ENCODE measurements at regions not wholly inside any gene's neighbourhood (a gene's known extent, or its start where the extent isn't known, plus 50 kb on each side); places are given as distances from the start of the nearest gene placed in this dataset.
A peak's percentile ranks its signal among the peaks of the same experiment; 100 is the strongest.

- no peak for DNase-seq
These were observed 303.6 kb upstream of the AKR1E2 start for GRCh38 chr10:4522296-4523000.

- no peak for DNase-seq
These were observed 306.2 kb upstream of the AKR1E2 start for GRCh38 chr10:4519658-4520402.

- DNase-seq = no peak
These were observed 308.3 kb upstream of the AKR1E2 start for GRCh38 chr10:4517746-4518145.

GRCh38 chr10:4515721-4516120, 310.3 kb upstream of the AKR1E2 start:
- no peak for DNase-seq

- DNase-seq = no peak
These were observed 311.4 kb upstream of the AKR1E2 start for GRCh38 chr10:4514445-4515108.

- DNase-seq = peak; percentile 6
These were observed 313.3 kb upstream of the AKR1E2 start for GRCh38 chr10:4512671-4513240.

- no peak for DNase-seq
These were observed 313.8 kb upstream of the AKR1E2 start for GRCh38 chr10:4512196-4512595.

GRCh38 chr10:4511509-4511908, 314.5 kb upstream of the AKR1E2 start:
- no peak for DNase-seq

GRCh38 chr10:4509405-4509804, 316.6 kb upstream of the AKR1E2 start:
- no peak for DNase-seq

- no peak for DNase-seq
These were observed 319.9 kb upstream of the AKR1E2 start for GRCh38 chr10:4506095-4506494.

- no peak for DNase-seq
These were observed 321.5 kb upstream of the AKR1E2 start for GRCh38 chr10:4504550-4504949.

- no peak for DNase-seq
These were observed 322.9 kb upstream of the AKR1E2 start for GRCh38 chr10:4503076-4503475.

- no peak for DNase-seq
These were observed 324.7 kb upstream of the AKR1E2 start for GRCh38 chr10:4501306-4501705.

GRCh38 chr10:4498711-4499251, 327.2 kb upstream of the AKR1E2 start:
- no peak for DNase-seq

GRCh38 chr10:4494551-4494950, 331.5 kb upstream of the AKR1E2 start:
- DNase-seq = no peak

- DNase-seq = no peak
These were observed 333.8 kb upstream of the AKR1E2 start for GRCh38 chr10:4492202-4492601.

GRCh38 chr10:4488904-4489303, 337.1 kb upstream of the AKR1E2 start:
- DNase-seq = no peak

- DNase-seq = no peak
These were observed 340.4 kb upstream of the AKR1E2 start for GRCh38 chr10:4485636-4486035.

- DNase-seq = no peak
These were observed 342.2 kb upstream of the AKR1E2 start for GRCh38 chr10:4483811-4484210.

GRCh38 chr10:4482659-4483058, 343.3 kb upstream of the AKR1E2 start:
- no peak for DNase-seq

- no peak for DNase-seq
These were observed 344.8 kb upstream of the AKR1E2 start for GRCh38 chr10:4481192-4481591.

- no peak for DNase-seq
These were observed 346.7 kb upstream of the AKR1E2 start for GRCh38 chr10:4479342-4479741.

- DNase-seq = no peak
These were observed 348.3 kb upstream of the AKR1E2 start for GRCh38 chr10:4477664-4478063.

All from activated CD4-positive, alpha-beta T cell treated with anti-CD3 and anti-CD28 coated beads, Interleukin-2, amount 50 U/mL, for 16 hours (primary cell).